Tibial nerve (tissue), 4 donors: ENCODE measurements at regions not wholly inside any gene's neighbourhood (a gene's known extent, or its start where the extent isn't known, plus 50 kb on each side); places are given as distances from the start of the nearest gene placed in this dataset.

Source experiments
- CTCF ChIP-seq, 5 experiments: fragments of 200-600 bp in 3 of 5; fragments of 450-650 bp in 2 of 5; sonication (generic) in 3 of 5; IDR thresholded peaks; one replicate each; pipeline ENCODE4 v1.5.1; 2016 to 2019; ENCODE audit warnings: antibody characterized with exemption in 5 of 5, mild to moderate bottlenecking in 3 of 5, moderate library complexity in 2 of 5
- EP300 ChIP-seq, 2 donors: sonication (generic); formaldehyde crosslinking; IDR thresholded peaks; one replicate each; pipeline ENCODE4 v1.6.1; 2017; ENCODE audit warnings: antibody characterized with exemption in 2 of 2, mild to moderate bottlenecking in 1 of 2
- POLR2A ChIP-seq, 2 donors: fragments of 450-650 bp; IDR thresholded peaks; one replicate each; pipeline ENCODE4 v1.6.1; 2017; ENCODE audit warnings: antibody characterized with exemption in 2 of 2, mild to moderate bottlenecking in 2 of 2, moderate library complexity in 2 of 2

- TF ChIP-seq CTCF (IDR thresholded peaks at IDR 0.05) (no peak), EP300 (IDR thresholded peaks at IDR 0.05) (no peak), POLR2A (IDR thresholded peaks at IDR 0.05) (no peak)
Measured at GRCh38 chr7:91567081-91568012, 303.1 kb downstream of the FZD1 start.
